Dermis microvascular lymphatic vessel endothelial cell (primary cell): ENCODE measurements at regions not wholly inside any gene's neighbourhood (a gene's known extent, or its start where the extent isn't known, plus 50 kb on each side); places are given as distances from the start of the nearest gene placed in this dataset.

ENCODE experiments used
- DNase-seq, 2 donors: peaks; one replicate each; pipeline versions ENCODE4 v3.0.0 to v3.0.0-alpha.2; 2010; ENCODE audit warnings: low read depth in 2 of 2

DNA sequence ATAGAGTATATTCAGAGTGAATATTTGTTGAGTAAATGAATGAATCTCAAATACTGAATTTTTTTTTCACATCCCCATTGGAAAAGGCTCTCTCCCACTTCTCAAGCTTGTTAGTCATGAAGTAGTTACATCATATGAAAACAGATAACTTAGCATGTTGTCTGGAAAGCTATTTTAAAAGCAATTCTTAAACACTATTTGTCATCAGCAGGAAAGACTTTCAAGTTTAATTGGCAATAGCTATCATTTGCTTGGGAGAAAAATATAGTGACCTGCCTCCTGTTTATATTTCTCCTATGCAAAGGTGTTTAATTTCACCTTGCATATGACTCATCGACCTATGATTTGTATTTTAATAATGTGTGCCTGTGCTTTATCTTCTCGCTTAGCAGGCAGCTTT is 499.8 kb upstream of the GRIA1 start:
- no peak for DNase-seq

DNA sequence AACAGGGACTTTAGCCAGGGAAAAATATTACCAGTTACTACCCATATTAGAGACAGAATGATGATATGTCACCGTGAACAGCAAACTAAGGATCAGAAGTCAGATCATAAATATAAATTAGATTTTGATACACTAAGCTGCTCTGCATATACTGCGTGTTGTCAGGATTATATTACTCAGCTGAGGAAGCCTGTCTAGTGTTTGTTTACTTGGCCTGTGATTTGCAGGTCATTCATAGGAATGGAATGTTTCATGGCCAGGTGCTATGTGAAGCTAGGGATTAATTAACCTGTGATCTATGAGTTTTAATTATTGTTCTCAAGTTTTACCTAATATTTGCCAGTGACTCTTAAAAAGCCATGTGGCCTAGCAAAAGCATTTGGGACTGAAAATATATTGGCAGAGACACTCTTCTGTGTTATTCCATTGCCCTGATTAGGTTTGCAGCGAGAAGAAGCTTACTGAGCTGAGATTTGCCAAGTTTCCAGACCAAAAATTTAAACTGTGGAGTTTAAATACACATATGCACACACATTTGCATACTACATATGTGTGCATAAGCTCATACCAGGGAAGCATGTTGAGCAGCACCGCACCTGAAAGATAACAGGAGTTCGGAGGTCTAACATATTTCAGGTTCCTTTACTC is 496.3 kb upstream of the GRIA1 start:
- no peak for DNase-seq

DNA sequence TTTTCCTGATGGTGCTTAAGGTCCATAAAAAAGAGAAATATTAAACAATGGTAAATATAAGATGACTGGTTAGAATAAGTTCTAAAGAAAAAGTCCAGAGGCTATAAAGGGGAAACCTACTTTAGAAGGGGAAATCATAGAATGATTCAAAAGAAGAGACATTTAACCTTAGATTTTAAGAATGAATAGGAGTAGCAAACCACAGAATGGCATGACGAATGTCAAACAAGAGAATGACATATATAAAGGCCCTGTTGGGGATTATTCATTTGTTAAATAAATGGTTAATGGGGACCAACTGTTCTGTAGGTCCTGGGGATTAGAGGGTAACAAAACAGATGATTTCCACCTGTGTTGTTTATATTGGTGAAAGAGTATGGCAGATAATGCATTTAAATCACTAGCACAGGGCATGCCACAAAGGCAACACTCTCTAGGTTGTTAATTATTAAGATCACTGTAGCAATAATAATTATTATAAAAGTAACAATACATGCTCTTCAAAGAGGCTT is 495.2 kb upstream of the GRIA1 start:
- DNase-seq: no peak

DNA sequence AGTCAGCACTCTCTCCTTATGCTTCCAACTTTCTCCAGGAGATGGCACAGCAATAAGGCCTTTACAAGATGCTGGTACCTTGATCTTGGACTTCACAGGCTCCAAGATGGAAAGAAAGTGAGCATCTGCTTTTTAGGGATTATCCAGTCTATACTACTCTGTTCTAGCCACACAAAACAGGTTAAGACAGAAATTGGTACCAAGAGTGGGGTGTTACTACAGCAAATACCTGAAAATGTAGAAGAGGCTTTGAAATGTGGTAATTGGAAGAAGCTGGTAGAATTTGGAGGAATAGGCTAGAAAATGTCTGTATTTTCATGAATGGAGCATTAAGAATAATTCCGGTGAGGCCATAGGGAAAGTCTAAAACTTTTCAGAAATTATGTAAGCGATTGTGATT is 484.8 kb upstream of the GRIA1 start:
- DNase-seq: no peak

DNA sequence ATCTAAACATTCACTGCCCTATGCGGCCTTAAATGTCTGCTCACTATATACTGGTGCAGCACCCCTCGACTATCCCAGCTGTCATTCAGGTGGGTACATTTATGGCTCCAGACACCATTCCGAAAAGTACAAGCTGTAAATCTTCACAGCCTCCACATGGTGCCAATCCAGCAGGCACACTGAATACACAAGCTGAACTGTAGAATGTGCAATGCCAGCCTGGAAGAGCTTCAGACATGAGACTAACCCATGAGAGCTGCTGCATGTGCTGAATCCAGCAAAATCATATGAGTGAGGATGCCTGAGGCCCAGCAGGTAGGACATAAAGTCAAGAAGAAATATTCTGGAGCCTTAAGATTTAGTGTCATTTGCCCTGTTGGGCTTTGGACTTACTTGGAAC is 483.8 kb upstream of the GRIA1 start:
- DNase-seq: no peak

DNA sequence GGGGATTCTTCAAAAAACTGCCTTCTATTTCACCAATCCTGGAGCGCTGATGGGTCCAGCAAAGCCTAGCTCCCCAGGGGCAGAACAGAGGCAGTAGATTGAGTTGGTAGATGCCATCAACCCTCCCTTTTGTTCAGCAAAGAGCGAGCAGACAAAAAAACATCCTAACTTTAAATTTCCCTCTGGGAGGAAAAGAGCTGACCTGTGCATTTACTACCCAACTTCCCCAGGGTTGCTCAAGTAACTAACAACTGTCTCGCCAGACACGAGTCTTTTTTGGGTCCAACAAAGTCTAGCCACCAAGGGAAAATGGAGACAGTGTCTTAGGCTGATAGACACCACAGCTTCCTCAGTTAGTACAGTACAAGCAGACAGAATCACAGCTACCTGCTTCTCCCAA is 476.3 kb upstream of the GRIA1 start:
- no peak for DNase-seq

DNA sequence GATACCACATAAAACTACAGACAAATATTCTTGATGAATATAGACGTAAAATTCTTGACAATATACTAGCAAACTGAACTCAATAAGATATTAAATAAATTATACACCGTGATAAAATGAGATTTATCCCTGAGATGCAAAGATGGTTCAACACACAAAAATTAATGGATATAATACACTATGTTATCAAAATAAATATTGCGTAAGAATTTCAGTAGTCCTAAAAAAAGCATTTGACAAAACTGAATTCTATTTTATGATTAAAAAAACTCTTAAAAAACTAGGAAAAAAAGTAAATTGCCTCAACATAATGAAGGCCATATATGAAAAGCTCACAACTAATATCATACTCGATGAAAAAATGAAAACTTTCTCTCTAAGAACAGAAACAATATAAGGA is 472.3 kb upstream of the GRIA1 start:
- no peak for DNase-seq

DNA sequence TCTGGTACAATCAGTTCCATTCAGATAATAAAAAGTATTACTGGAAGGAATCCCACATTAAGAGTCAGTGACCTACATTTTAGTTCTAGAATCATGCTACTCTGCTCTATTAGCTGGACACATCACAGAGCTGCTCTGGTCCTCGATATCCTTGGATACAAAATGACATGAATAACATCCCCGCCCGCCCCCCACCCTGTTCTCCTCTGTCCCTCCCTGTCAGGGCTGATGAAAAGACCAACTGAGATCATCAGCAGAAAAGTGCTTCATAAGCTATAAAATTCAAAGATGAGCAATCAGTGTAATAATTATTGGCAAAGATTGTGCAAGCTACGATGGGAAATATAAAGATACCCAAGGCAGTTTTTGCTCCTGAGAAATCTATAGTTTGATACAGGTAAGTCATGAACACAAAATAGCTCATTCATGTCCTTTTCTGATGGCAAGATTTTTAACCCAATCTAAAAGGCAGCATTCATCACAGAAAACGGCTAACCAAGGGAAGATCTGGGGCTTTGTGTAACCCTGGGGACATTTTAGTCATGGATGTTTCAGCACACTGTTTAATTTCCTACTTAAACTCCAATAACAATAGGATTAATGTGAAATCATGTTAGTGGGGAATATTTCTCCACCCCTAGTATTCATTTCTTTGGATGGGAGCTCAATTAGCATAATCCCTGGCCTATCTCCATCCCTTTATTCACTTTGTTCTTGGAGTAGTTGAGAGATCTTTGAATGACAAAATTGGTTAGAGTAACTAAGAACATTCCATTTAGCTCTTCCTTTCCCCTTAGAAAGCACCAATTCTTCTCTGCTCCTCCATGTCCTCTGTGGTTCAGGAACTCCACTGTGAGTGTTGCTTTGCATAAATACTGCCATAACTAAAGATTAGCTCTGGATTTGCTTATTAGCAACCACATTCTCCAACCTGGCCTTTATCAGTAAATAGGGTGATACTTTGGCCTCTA is 459.4 kb upstream of the GRIA1 start:
- no peak for DNase-seq

DNA sequence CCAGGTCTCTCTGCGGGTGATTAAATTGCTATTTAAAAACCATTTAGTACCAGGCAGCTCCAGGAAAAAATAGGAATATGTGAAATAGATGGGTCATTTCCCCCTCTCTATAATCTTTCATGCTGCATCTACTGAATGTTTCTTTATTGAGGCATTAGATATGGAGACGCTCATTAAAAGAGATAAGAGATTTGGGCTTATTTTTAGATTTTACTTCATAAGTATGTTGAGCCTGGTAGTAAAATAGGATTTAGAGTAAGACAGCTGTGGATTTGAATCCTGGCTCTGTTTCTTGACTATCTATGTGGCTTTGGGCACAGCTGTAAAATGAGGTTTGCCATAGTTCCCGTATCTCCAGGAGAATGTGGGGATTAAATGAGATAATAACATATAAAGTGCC is 451.0 kb upstream of the GRIA1 start:
- DNase-seq: no peak

DNA sequence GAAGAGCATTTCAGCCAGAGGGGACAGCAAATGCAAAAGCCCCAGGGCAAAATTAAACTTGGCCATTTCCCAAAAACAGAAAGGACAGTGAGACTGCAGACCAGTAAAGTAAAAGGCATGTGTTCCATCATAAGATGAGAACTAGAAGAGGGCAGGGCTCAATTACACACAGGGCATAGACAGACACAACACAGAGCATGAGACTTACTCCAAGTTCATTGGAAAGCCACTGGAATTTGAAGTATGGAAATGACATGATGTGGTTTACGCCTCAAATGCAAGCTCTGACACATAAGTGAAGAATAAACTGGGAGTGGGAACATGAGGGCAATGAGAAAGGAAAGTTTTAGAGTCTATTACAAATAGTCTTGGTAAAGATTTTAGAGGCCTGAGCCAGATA is 446.6 kb upstream of the GRIA1 start:
- DNase-seq: no peak

DNA sequence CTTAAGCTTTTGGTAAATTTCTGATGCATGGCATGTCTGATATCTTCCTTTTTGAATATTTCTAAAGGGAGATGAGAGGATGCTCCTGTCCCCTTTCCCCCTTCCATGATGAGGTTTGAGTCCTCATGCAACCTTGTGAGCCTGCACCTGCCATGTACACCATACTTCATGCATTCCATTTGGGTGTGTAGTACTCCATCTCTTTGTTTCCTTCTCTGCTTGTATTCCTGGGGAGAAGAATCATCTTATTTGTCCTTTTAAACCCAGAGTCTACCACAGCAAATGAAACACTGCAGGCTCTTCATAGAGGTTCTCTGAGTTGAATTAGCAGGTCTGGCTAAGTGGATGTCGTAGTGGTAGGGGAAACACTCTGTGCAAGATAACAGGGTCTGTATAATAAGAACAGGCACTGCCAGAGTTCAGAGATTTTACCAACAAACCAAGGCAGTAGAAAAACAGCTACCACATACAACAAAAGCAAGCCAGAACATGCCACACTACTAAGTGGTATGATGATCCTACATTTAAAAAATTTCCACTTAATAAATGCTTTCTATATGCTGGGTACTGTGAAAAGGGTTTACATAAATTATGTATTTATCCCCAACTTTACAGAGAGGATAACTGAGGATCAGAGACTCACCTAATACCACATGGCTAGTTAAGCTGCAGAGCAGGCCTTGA is 439.8 kb upstream of the GRIA1 start:
- no peak for DNase-seq

DNA sequence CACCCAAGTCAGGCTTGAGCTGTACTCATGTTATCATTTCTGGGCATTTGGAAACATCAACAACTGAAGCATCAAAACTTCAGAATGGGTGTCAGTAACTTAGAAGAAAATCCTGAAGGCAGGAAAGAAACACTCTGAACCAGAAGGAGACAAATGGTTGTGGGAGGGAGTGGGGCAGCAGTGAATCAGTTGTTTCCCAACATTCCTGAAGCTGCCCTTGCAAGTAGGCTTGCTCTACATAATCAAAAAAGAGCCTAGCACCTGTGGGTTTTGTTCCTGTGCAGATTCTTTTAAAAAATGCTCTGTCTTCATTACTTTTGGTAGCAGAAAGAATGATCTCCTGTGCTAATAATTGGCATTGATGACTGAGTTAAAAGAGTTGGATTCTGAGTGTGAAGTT is 424.2 kb upstream of the GRIA1 start:
- DNase-seq: no peak

DNA sequence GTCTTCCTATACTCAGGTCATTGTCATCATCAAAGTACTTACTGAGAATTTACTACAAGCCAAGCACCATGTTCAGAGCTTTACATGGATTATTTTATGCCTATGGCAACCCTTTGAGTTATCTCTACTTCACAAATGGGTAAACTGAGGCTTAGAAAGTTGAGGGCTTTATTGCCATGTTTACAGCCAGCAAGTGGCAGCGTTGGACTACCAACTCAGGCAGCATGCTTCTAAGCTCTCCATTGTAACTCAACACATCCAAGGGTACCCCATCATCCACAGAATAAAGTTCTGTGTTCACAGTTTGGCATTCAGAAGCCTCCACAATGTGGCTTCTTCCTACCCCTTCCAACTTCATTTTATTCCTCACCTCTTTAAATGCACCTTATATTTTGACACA is 422.6 kb upstream of the GRIA1 start:
- no peak for DNase-seq

DNA sequence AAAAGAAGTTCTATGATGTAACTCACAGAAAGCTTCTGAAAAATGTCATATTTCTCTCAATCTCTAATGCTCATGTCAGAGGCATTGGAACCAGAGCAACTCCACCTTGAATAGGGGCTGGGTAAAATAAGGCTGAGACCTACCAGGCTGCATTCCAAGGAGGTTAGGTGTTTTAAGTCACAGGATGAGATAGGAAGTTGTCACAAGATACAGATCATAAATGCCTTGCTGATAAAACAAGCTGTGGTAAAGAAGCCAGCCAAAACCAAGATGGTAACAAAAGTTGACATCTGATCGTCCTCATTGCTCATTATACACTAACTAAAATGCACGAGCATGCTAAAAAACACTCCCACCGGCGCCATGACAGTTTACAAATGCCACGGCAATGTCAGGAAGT is 411.1 kb upstream of the GRIA1 start:
- DNase-seq: no peak

DNA sequence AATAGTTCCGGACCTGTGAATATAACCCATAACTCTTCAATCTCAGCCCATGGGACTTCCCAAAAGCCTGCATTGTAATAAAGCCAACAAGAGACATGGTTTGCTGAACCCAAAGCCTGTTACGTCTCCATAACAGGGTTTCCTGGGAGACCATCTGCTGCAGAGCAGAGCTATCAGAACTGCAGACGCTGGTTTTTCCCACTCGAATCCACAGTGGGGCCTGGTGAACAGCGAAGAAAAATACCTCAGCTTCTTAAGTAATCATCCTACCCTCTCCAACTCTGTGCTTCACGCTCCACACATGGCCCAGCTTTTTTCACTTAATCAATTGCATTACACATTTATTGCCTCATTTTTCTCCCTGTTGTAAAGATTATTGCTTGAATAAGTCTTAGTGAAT is 409.5 kb upstream of the GRIA1 start:
- no peak for DNase-seq

DNA sequence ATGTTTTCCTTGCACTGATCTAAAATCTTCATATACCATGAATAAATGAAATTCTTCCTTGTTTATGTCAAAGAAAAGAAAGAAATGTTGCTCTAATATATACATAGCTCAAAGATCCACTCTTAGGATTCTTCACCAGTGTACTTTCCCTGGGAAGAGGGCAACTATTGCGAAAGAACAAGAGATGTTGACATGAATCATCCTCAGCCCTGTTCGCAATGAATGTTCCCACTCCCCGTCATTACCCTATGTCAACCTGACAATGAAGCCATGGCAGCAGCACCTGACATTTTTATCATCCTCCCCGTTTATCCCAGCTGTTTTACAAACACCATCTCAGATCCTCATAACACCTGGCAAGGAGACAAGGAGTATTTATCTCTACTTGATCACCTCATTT is 409.1 kb upstream of the GRIA1 start:
- no peak for DNase-seq

DNA sequence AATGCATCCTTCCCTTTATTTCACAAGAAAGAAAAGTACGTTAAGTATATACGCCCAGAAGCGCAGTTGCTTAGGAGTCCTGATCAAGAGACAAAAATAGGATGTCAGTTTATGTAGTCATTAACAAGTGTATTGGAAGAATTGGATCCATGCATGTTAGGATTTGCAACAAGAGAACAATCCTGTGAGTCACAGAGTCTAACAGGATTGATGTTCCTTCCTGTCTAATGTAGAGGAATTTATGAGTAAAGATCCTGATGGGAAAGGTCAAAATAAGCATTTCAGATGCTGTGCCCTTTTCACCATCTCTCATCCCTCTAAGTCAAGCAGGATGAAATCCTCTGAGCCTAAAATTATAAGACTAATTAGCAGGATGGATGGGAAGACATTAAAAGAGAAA is 406.0 kb upstream of the GRIA1 start:
- DNase-seq: no peak

DNA sequence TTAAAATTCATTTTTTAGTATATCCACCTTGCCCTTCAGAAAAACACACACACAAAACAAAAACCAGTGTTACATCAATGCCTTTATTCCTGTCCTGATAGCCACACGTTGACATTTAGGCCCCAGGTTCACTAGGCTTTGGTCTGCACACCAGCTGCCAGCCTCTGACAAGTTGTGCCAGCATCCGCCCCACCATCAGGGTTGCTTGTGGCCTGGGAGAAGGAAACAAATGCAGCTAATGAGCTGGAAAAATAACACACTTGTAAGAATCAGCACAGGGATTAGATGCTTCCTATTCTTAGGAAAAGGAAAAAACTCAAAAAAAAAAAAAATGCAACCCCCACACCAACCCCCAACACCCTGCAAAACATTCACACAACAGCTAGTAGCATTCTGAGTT is 404.0 kb upstream of the GRIA1 start:
- no peak for DNase-seq

DNA sequence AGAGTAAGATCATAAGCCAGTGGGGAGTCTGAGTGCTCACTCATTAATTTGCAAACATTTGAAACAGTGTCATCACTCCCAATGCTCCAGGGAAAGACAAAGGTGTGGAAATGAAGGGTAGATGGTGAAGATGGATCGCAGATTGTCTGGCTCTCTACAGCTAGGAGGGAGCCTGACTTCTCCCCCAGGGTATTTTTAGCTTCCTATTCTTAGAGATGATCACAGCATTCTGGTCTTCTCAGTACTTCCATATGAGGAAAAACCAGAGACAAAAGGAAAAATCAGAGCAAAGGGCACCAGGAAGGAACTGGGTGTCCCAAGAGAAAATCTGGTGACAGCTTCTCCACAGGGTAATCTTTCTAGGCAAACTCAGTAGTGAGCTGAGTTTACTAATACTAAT is 401.9 kb upstream of the GRIA1 start:
- DNase-seq: no peak

DNA sequence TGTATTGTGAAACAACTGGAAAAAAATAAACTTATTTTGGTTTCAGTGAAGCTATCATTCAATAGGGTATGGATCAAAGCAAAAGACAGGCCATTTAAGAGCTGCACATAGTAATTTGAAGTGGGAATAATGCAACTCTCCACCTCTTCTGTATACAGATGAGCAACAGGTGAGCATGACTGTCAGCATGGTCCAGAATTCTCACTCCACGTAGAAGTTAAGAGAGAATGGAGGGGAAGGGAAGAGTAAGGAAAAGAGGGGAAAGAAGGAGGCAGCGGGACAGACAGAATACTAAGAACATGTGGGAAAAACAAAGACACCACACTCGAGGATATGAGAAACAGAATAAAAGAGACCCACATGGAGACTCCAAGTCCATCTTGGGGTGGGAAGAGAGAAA is 396.1 kb upstream of the GRIA1 start:
- DNase-seq: no peak

DNA sequence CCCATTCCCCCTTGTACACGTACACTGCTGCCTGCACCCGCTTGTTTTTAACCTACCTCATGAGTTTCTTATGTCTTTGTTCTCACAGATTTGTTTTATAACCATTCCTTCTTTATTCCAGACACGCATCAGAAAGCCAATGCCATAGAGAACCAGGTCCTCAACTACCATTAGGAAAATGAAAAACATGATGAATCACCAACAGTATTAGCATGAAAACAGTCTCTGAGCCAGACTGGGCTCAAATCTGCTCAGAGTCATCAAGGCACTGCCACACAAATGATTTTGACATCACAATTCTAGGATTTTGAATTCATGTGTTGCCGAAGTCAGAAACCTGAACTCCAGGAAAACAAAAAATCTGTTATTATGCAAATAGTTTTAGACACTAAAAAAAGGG is 394.1 kb upstream of the GRIA1 start:
- DNase-seq: no peak

DNA sequence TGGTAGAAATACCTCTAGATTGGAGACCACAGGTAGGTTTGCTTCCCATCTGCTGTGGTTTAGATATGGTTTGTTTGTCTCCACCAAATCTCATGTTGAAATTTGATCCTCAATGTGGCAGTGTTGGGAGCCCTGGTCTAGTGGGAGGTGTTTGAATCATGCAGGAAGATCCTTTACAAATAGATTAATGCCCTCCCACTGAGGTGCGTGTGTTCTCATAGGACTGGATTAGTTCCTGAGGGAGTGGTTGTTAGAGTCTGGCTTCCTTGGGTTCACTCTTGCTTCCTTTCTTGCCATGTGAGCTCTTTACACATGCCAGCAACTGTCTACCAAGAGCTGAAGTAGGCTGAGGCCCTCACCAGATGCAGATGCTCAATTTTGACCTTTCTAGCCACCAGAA is 391.1 kb upstream of the GRIA1 start:
- DNase-seq: no peak
